ENCODE measurements at regions not wholly inside any gene's neighbourhood (a gene's known extent, or its start where the extent isn't known, plus 50 kb on each side); places are given as distances from the start of the nearest gene placed in this dataset.

GRCh38 chr3:31137718-31138465 is 243.4 kb upstream of the GADL1 start:
- no TSS peak for BruUV-seq (replicated peaks)
- Histone ChIP-seq H2BK120ac (ENCODE audit: low read depth, low read length) (no peak overlapping the region), H4K20me1 (ENCODE audit: insufficient read depth, low read length) (no peaks in the 10 kb centered on the region), H3K56ac (ENCODE audit: extremely low read depth, insufficient read depth, low read length) (no peak overlapping the region), H3K9me1 (ENCODE audit: insufficient read depth, low read length) (no peaks in the 10 kb centered on the region), H2AFZ (replicated peaks; ENCODE audit: low read length, poor library complexity) (no peak overlapping the region), H3K4me3 (ENCODE audit: insufficient read depth, low read depth, low read length) (no peak overlapping the region), H3K9ac (ENCODE audit: low read depth, low read length) (no peak overlapping the region), H2BK20ac (ENCODE audit: low read depth, low read length) (no peak overlapping the region), H4K5ac (ENCODE audit: low read depth, low read length) (no peak overlapping the region), H4K91ac (ENCODE audit: insufficient read depth, low read depth, low read length) (no peak overlapping the region), H3K36me3 (ENCODE audit: control insufficient read depth, insufficient read depth, low read length) (no peaks in the 10 kb centered on the region), H3K4me1 (ENCODE audit: control insufficient read depth, insufficient read depth, low read length) (no peaks in the 10 kb centered on the region), H2BK5ac (ENCODE audit: low read depth, low read length, poor library complexity, severe bottlenecking) (no peak overlapping the region), H3K14ac (replicated peaks; ENCODE audit: low read depth, low read length) (no peak overlapping the region), H2AK9ac (replicated peaks; ENCODE audit: low read depth, low read length, poor library complexity) (no peak overlapping the region), H3K9me3 (ENCODE audit: control insufficient read depth, insufficient read depth, low read length) (no peaks in the 10 kb centered on the region), H3K18ac (ENCODE audit: low read depth, low read length) (no peak overlapping the region), H3K4me2 (ENCODE audit: low read depth, low read length) (no peak overlapping the region), H3K23ac (ENCODE audit: low read depth, low read length) (no peak overlapping the region), H3K27me3 (ENCODE audit: control insufficient read depth, insufficient read depth, low read length) (no peaks in the 10 kb centered on the region; the same call in 1 of the 2 replicates), H3K4ac (ENCODE audit: low read depth, low read length) (no peak overlapping the region), H3K79me1 (ENCODE audit: low read depth in 1 of 2, low read length in 2 of 2) (no peaks in the 10 kb centered on the region), H3K27ac (ENCODE audit: insufficient read depth, low read length) (no peak overlapping the region), H2AK5ac (ENCODE audit: low read depth, low read length) (no peak overlapping the region), H2BK15ac (ENCODE audit: low read depth, low read length) (no peak overlapping the region), H4K8ac (ENCODE audit: low read depth in 2 of 2, low read length in 2 of 2) (no peak overlapping the region)
- DNase-seq = no peak
- no CpG with 5 or more reads among the region's 4 CpGs for WGBS, 2 experiments (ENCODE audit: extremely low coverage in 2 of 2, insufficient read length in 1 of 2)
- no peak for ATAC-seq (ENCODE audit: low read depth)
- TF ChIP-seq RFX5 (IDR thresholded peaks at IDR 0.05; ENCODE audit: low read depth, low read length) (no peak), MAFK (IDR thresholded peaks at IDR 0.05; ENCODE audit: low read depth, low read length) (peak; percentile 32; the same call in 1 of the 2 replicates)
- dilution Hi-C loops (cut with HindIII; ENCODE audit: low sequenced_read_pairs, unreplicated experiment) (no loop called here), intact Hi-C loops (cut with micrococcal nuclease) (no loop called here), in situ Hi-C loops (cut with MboI; ENCODE audit: low sequenced_read_pairs) (loop anchor here (25.0 kb wide), 1 partner anchor 1101 kb away; no protein-coding TSS in a partner anchor)
- CTCF ChIA-PET = no interaction called here
- POLR2A ChIA-PET (ENCODE audit: unreplicated experiment) = no interaction called here

All from IMR-90 (cell line).